ENCODE measurements at regions not wholly inside any gene's neighbourhood (a gene's known extent, or its start where the extent isn't known, plus 50 kb on each side); places are given as distances from the start of the nearest gene placed in this dataset.

GRCh38 chr1:72606216-72606810, 324.0 kb upstream of the NEGR1 start:
- Histone ChIP-seq H3K4me3 (ENCODE audit: low read length in 3 of 3) (no peak overlapping the region), H3K9ac (ENCODE audit: low read depth in 1 of 3, low read length in 3 of 3) (no peak overlapping the region), H3K27me3 (ENCODE audit: control insufficient read depth in 3 of 3, insufficient read depth in 3 of 3, low read length in 3 of 3) (no peaks in the 10 kb centered on the region), H3K27ac (ENCODE audit: low read depth, low read length) (no peak overlapping the region), H3K36me3 (ENCODE audit: control insufficient read depth in 3 of 3, insufficient read depth in 3 of 3, low read length in 3 of 3) (no peaks in the 10 kb centered on the region), H3K4me1 (ENCODE audit: control insufficient read depth in 3 of 3, insufficient read depth in 3 of 3, low read length in 3 of 3) (no peaks in the 10 kb centered on the region), H3K9me3 (ENCODE audit: control insufficient read depth in 3 of 3, low read length in 3 of 3) (no peaks in the 10 kb centered on the region)

- no peaks in the 10 kb centered on the region for H3K9me3 ChIP-seq (ENCODE audit: control insufficient read depth in 3 of 3, low read length in 3 of 3)
Measured at GRCh38 chr1:72601035-72601674, 318.8 kb upstream of the NEGR1 start.

GRCh38 chr1:72586023-72586685, 303.8 kb upstream of the NEGR1 start:
- H3K36me3 ChIP-seq (ENCODE audit: control insufficient read depth in 3 of 3, insufficient read depth in 3 of 3, low read length in 3 of 3) = no peaks in the 10 kb centered on the region
- no peaks in the 10 kb centered on the region for H3K4me1 ChIP-seq (ENCODE audit: control insufficient read depth in 3 of 3, insufficient read depth in 3 of 3, low read length in 3 of 3)
- no peaks in the 10 kb centered on the region for H3K9me3 ChIP-seq (ENCODE audit: control insufficient read depth in 3 of 3, low read length in 3 of 3)
- H3K9ac ChIP-seq (ENCODE audit: low read depth in 1 of 3, low read length in 3 of 3) = no peak overlapping the region
- H3K27me3 ChIP-seq (ENCODE audit: control insufficient read depth in 3 of 3, insufficient read depth in 3 of 3, low read length in 3 of 3) = no peaks in the 10 kb centered on the region
- H3K27ac ChIP-seq (ENCODE audit: low read depth, low read length) = no peak overlapping the region
- no peak overlapping the region for H3K4me3 ChIP-seq (ENCODE audit: low read length in 3 of 3)

More at GRCh38 chr1:72601035-72601674, 318.8 kb upstream of the NEGR1 start:
- H3K27me3 ChIP-seq (ENCODE audit: control insufficient read depth in 3 of 3, insufficient read depth in 3 of 3, low read length in 3 of 3) = no peaks in the 10 kb centered on the region
- H3K9ac ChIP-seq (ENCODE audit: low read depth in 1 of 3, low read length in 3 of 3) = no peak overlapping the region
- no peaks in the 10 kb centered on the region for H3K36me3 ChIP-seq (ENCODE audit: control insufficient read depth in 3 of 3, insufficient read depth in 3 of 3, low read length in 3 of 3)
- H3K4me3 ChIP-seq (ENCODE audit: low read length in 3 of 3) = no peak overlapping the region
- no peak overlapping the region for H3K27ac ChIP-seq (ENCODE audit: low read depth, low read length)
- no peaks in the 10 kb centered on the region for H3K4me1 ChIP-seq (ENCODE audit: control insufficient read depth in 3 of 3, insufficient read depth in 3 of 3, low read length in 3 of 3)

- Histone ChIP-seq H3K27ac (ENCODE audit: low read depth, low read length) (no peak overlapping the region), H3K36me3 (ENCODE audit: control insufficient read depth in 3 of 3, insufficient read depth in 3 of 3, low read length in 3 of 3) (no peaks in the 10 kb centered on the region), H3K4me3 (ENCODE audit: low read length in 3 of 3) (no peak overlapping the region), H3K9ac (ENCODE audit: low read depth in 1 of 3, low read length in 3 of 3) (no peak overlapping the region), H3K27me3 (ENCODE audit: control insufficient read depth in 3 of 3, insufficient read depth in 3 of 3, low read length in 3 of 3) (no peaks in the 10 kb centered on the region), H3K9me3 (ENCODE audit: control insufficient read depth in 3 of 3, low read length in 3 of 3) (no peaks in the 10 kb centered on the region), H3K4me1 (ENCODE audit: control insufficient read depth in 3 of 3, insufficient read depth in 3 of 3, low read length in 3 of 3) (no peaks in the 10 kb centered on the region)
Measured at GRCh38 chr1:72579629-72580028, 297.3 kb upstream of the NEGR1 start.

- Histone ChIP-seq H3K36me3 (ENCODE audit: control insufficient read depth in 3 of 3, insufficient read depth in 3 of 3, low read length in 3 of 3) (no peaks in the 10 kb centered on the region), H3K9ac (ENCODE audit: low read depth in 1 of 3, low read length in 3 of 3) (no peak overlapping the region), H3K27me3 (ENCODE audit: control insufficient read depth in 3 of 3, insufficient read depth in 3 of 3, low read length in 3 of 3) (no peaks in the 10 kb centered on the region), H3K9me3 (ENCODE audit: control insufficient read depth in 3 of 3, low read length in 3 of 3) (no peaks in the 10 kb centered on the region), H3K4me3 (ENCODE audit: low read length in 3 of 3) (no peak overlapping the region), H3K27ac (ENCODE audit: low read depth, low read length) (no peak overlapping the region), H3K4me1 (ENCODE audit: control insufficient read depth in 3 of 3, insufficient read depth in 3 of 3, low read length in 3 of 3) (no peaks in the 10 kb centered on the region)
Measured at GRCh38 chr1:72570815-72571214, 288.5 kb upstream of the NEGR1 start.

GRCh38 chr1:72568113-72568512, 285.8 kb upstream of the NEGR1 start:
- Histone ChIP-seq H3K9me3 (ENCODE audit: control insufficient read depth in 3 of 3, low read length in 3 of 3) (no peaks in the 10 kb centered on the region), H3K9ac (ENCODE audit: low read depth in 1 of 3, low read length in 3 of 3) (no peak overlapping the region), H3K27ac (ENCODE audit: low read depth, low read length) (no peak overlapping the region), H3K36me3 (ENCODE audit: control insufficient read depth in 3 of 3, insufficient read depth in 3 of 3, low read length in 3 of 3) (no peaks in the 10 kb centered on the region), H3K4me1 (ENCODE audit: control insufficient read depth in 3 of 3, insufficient read depth in 3 of 3, low read length in 3 of 3) (no peaks in the 10 kb centered on the region), H3K27me3 (ENCODE audit: control insufficient read depth in 3 of 3, insufficient read depth in 3 of 3, low read length in 3 of 3) (no peaks in the 10 kb centered on the region), H3K4me3 (ENCODE audit: low read length in 3 of 3) (no peak overlapping the region)

GRCh38 chr1:72567521-72567920, 285.2 kb upstream of the NEGR1 start:
- no peaks in the 10 kb centered on the region for H3K9me3 ChIP-seq (ENCODE audit: control insufficient read depth in 3 of 3, low read length in 3 of 3)
- no peak overlapping the region for H3K27ac ChIP-seq (ENCODE audit: low read depth, low read length)
- no peaks in the 10 kb centered on the region for H3K36me3 ChIP-seq (ENCODE audit: control insufficient read depth in 3 of 3, insufficient read depth in 3 of 3, low read length in 3 of 3)
- H3K9ac ChIP-seq (ENCODE audit: low read depth in 1 of 3, low read length in 3 of 3) = no peak overlapping the region
- H3K4me1 ChIP-seq (ENCODE audit: control insufficient read depth in 3 of 3, insufficient read depth in 3 of 3, low read length in 3 of 3) = no peaks in the 10 kb centered on the region
- no peaks in the 10 kb centered on the region for H3K27me3 ChIP-seq (ENCODE audit: control insufficient read depth in 3 of 3, insufficient read depth in 3 of 3, low read length in 3 of 3)
- no peak overlapping the region for H3K4me3 ChIP-seq (ENCODE audit: low read length in 3 of 3)

- H3K9ac ChIP-seq (ENCODE audit: low read depth in 1 of 3, low read length in 3 of 3) = no peak overlapping the region
- no peaks in the 10 kb centered on the region for H3K4me1 ChIP-seq (ENCODE audit: control insufficient read depth in 3 of 3, insufficient read depth in 3 of 3, low read length in 3 of 3)
Measured at GRCh38 chr1:72564749-72565148, 282.4 kb upstream of the NEGR1 start.

GRCh38 chr1:72557446-72558049, 275.2 kb upstream of the NEGR1 start:
- Histone ChIP-seq H3K9ac (ENCODE audit: low read depth in 1 of 3, low read length in 3 of 3) (no peak overlapping the region), H3K36me3 (ENCODE audit: control insufficient read depth in 3 of 3, insufficient read depth in 3 of 3, low read length in 3 of 3) (no peaks in the 10 kb centered on the region), H3K27ac (ENCODE audit: low read depth, low read length) (no peak overlapping the region), H3K27me3 (ENCODE audit: control insufficient read depth in 3 of 3, insufficient read depth in 3 of 3, low read length in 3 of 3) (no peaks in the 10 kb centered on the region), H3K9me3 (ENCODE audit: control insufficient read depth in 3 of 3, low read length in 3 of 3) (no peaks in the 10 kb centered on the region), H3K4me1 (ENCODE audit: control insufficient read depth in 3 of 3, insufficient read depth in 3 of 3, low read length in 3 of 3) (no peaks in the 10 kb centered on the region), H3K4me3 (ENCODE audit: low read length in 3 of 3) (no peak overlapping the region)

More at GRCh38 chr1:72564749-72565148, 282.4 kb upstream of the NEGR1 start:
- no peaks in the 10 kb centered on the region for H3K27me3 ChIP-seq (ENCODE audit: control insufficient read depth in 3 of 3, insufficient read depth in 3 of 3, low read length in 3 of 3)
- no peaks in the 10 kb centered on the region for H3K36me3 ChIP-seq (ENCODE audit: control insufficient read depth in 3 of 3, insufficient read depth in 3 of 3, low read length in 3 of 3)
- no peak overlapping the region for H3K27ac ChIP-seq (ENCODE audit: low read depth, low read length)
- no peak overlapping the region for H3K4me3 ChIP-seq (ENCODE audit: low read length in 3 of 3)
- H3K9me3 ChIP-seq (ENCODE audit: control insufficient read depth in 3 of 3, low read length in 3 of 3) = no peaks in the 10 kb centered on the region

- no peak overlapping the region for H3K4me3 ChIP-seq (ENCODE audit: low read length in 3 of 3)
- no peaks in the 10 kb centered on the region for H3K9me3 ChIP-seq (ENCODE audit: control insufficient read depth in 3 of 3, low read length in 3 of 3)
- H3K27ac ChIP-seq (ENCODE audit: low read depth, low read length) = no peak overlapping the region
- H3K27me3 ChIP-seq (ENCODE audit: control insufficient read depth in 3 of 3, insufficient read depth in 3 of 3, low read length in 3 of 3) = no peaks in the 10 kb centered on the region
- H3K9ac ChIP-seq (ENCODE audit: low read depth in 1 of 3, low read length in 3 of 3) = no peak overlapping the region
- H3K4me1 ChIP-seq (ENCODE audit: control insufficient read depth in 3 of 3, insufficient read depth in 3 of 3, low read length in 3 of 3) = no peaks in the 10 kb centered on the region
- no peaks in the 10 kb centered on the region for H3K36me3 ChIP-seq (ENCODE audit: control insufficient read depth in 3 of 3, insufficient read depth in 3 of 3, low read length in 3 of 3)
Measured at GRCh38 chr1:72547412-72547811, 265.1 kb upstream of the NEGR1 start.

All from skeletal muscle tissue (tissue), 3 donors.